ENCODE measurements at regions not wholly inside any gene's neighbourhood (a gene's known extent, or its start where the extent isn't known, plus 50 kb on each side); places are given as distances from the start of the nearest gene placed in this dataset.

DNA sequence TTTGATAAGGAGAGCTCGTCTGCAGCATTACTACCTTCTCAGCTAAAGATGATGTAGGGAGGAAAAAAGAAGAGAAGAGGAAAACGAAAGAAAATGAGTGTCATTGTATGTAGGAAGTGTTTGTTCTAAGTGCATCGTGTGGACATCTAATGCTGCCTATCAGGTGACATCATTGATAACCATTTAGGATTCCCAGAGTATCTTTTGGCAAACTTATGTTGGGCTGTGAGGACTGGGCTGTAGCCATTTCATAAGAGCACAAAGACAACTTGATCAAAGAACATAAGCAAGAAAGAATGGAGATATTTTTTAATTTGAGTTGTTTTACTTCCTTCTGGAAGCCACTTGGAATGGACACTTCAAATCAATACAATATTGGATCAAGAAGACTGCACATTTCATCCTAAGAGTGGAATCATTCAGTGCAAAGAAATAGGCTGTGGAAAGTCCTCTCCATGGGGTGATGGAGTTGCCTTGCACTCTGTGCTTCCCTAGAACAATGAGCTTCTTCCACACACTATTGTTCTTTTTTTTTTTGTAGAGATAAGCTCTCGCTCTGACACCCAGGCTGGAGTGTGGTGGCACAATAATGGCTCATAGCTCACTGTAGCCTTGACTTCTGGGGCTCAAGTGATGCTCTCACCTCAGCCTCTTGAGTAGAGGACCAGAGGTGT lies 52.4 kb upstream of the UBL3 start:
- no peak overlapping the region for H3K56ac ChIP-seq (replicated peaks; ENCODE audit: insufficient read length, low read depth, low read length)
- H4K8ac ChIP-seq (ENCODE audit: extremely low read depth, insufficient read depth, low read length) = no peak overlapping the region
- H3K4ac ChIP-seq (replicated peaks; ENCODE audit: insufficient read length, low read depth, low read length) = no peak overlapping the region
- H3K23me2 ChIP-seq (ENCODE audit: low read depth, low read length) = no peaks in the 10 kb centered on the region
- no peak overlapping the region for H4K5ac ChIP-seq (ENCODE audit: insufficient read length, low read depth, low read length)
- H3K14ac ChIP-seq (ENCODE audit: insufficient read length) = no peak overlapping the region
- H4K20me1 ChIP-seq (replicated peaks in 1 of 2; ENCODE audit: control insufficient read depth in 1 of 2, insufficient read depth in 2 of 2, low read length in 2 of 2) = no peaks in the 10 kb centered on the region
- H3K9me3 ChIP-seq (ENCODE audit: insufficient read depth in 2 of 2, low read depth in 1 of 2, low read length in 1 of 2) = no peaks in the 10 kb centered on the region
- H2BK5ac ChIP-seq (ENCODE audit: low read depth, low read length) = no peak overlapping the region
- FAIRE-seq (no peak), DNase-seq (ENCODE audit: low read depth in 1 of 2, low spot score in 2 of 2) (no peak)
- H2BK12ac ChIP-seq (ENCODE audit: low read depth, low read length) = no peak overlapping the region
- ChIA-PET CTCF (ENCODE audit: partially characterized antibody) (interaction anchor here (0.8 to 1.6 kb wide), 4 partner anchors 15 to 213 kb away, joined by 3 to 6 read pairs (median 3); no protein-coding TSS in a partner anchor), POLR2A (ENCODE audit: partially characterized antibody) (no interaction called here)
- no peak overlapping the region for H3K4me3 ChIP-seq (ENCODE audit: extremely low read depth in 1 of 4, insufficient read depth in 2 of 4, low read depth in 3 of 4, low read length in 4 of 4)
- H3K27me3 ChIP-seq (replicated peaks in 1 of 4; ENCODE audit: control insufficient read depth in 3 of 4, extremely low read depth in 1 of 4, insufficient read depth in 3 of 4, low read length in 3 of 4) = no peaks in the 10 kb centered on the region
- H3K36me3 ChIP-seq (ENCODE audit: control insufficient read depth in 2 of 4, insufficient read depth in 4 of 4, low read length in 3 of 4) = no peaks in the 10 kb centered on the region
- no peak overlapping the region for H4K91ac ChIP-seq (replicated peaks; ENCODE audit: insufficient read length, low read length)
- no peak overlapping the region for H3K4me2 ChIP-seq (ENCODE audit: insufficient read depth in 1 of 2, low read depth in 2 of 2, low read length in 2 of 2)
- no peak overlapping the region for H3K23ac ChIP-seq (ENCODE audit: insufficient read length)
- no peak overlapping the region for H3K27ac ChIP-seq (ENCODE audit: low read depth, low read length)
- no peak overlapping the region for H2BK15ac ChIP-seq (ENCODE audit: low read length)
- no peak overlapping the region for H2BK120ac ChIP-seq (replicated peaks; ENCODE audit: low read depth, low read length)
- no peak overlapping the region for H2AK5ac ChIP-seq (ENCODE audit: low read depth, low read length)
- H3K79me1 ChIP-seq (ENCODE audit: low read depth, low read length) = no peaks in the 10 kb centered on the region
- H2BK20ac ChIP-seq (ENCODE audit: low read length) = no peak overlapping the region
- WGBS, 2 experiments (ENCODE audit: extremely low coverage in 1 of 2, insufficient coverage in 1 of 2, insufficient read length in 1 of 2, insufficient replicate concordance in 2 of 2, low coverage in 1 of 2, low lambda C conversion rate in 2 of 2, missing lambda C conversion rate in 1 of 2) = 79% methylated on average over 4 of the region's 4 CpGs; no CpG with 5 or more reads in 1 of the 2 experiments
- peaks cover 0 to 4% (median 1%) of the 10 kb centered on the region in 4 experiments; a peak in 2 of 7 replicates for H3K4me1 ChIP-seq (replicated peaks in 1 of 4; ENCODE audit: control insufficient read depth in 3 of 4, insufficient read depth in 4 of 4, low read length in 3 of 4)
- H2AFZ ChIP-seq (ENCODE audit: low read length) = 0 out of 2 replicates have a peak overlapping the region, but pooled peaks have one; percentile 23
- no peaks in the 10 kb centered on the region for H3K79me2 ChIP-seq (ENCODE audit: control insufficient read depth in 1 of 2, insufficient read depth in 2 of 2, low read length in 2 of 2)
- H3K9ac ChIP-seq (replicated peaks in 1 of 4; ENCODE audit: extremely low read depth in 1 of 4, low read depth in 3 of 4, low read length in 3 of 4) = no peak overlapping the region
- H3K18ac ChIP-seq (ENCODE audit: extremely low read depth, low read length) = no peak overlapping the region
- no peak for TF ChIP-seq GTF2F1 (IDR thresholded peaks at IDR 0.05; ENCODE audit: borderline replicate concordance, low read depth, low read length)
- TF ChIP-seq NANOG (IDR thresholded peaks at IDR 0.05; ENCODE audit: insufficient read depth, low read depth, low read length, poor library complexity, severe bottlenecking) = no peak
- no peak for TF ChIP-seq SIN3A (conservative IDR thresholded peaks at IDR 0.05 in 1 of 2, IDR thresholded peaks at IDR 0.05 in 1 of 2; ENCODE audit: low read depth in 1 of 2, low read length in 2 of 2)
- TF ChIP-seq ASH2L (IDR thresholded peaks at IDR 0.05; ENCODE audit: low read length) = no peak
- no peak for TF ChIP-seq SIX5 (IDR thresholded peaks at IDR 0.05; ENCODE audit: low read depth, low read length)
- no peak for TF ChIP-seq HDAC2 (IDR thresholded peaks at IDR 0.05; ENCODE audit: borderline replicate concordance in 1 of 2, low read depth in 2 of 2, low read length in 2 of 2)
- TF ChIP-seq KDM4A (IDR thresholded peaks at IDR 0.05; ENCODE audit: low read depth, low read length, severe bottlenecking) = no peak
- TF ChIP-seq JUND (IDR thresholded peaks at IDR 0.05; ENCODE audit: low read length) = no peak
- TF ChIP-seq CREB1 (IDR thresholded peaks at IDR 0.05) = no peak
- TF ChIP-seq, protein P1, sequence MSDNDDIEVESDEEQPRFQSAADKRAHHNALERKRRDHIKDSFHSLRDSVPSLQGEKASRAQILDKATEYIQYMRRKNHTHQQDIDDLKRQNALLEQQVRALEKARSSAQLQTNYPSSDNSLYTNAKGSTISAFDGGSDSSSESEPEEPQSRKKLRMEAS (IDR thresholded peaks at IDR 0.05) = no peak
- no peak for TF ChIP-seq EGR1 (IDR thresholded peaks at IDR 0.05; ENCODE audit: borderline replicate concordance, low read depth, low read length)
- no peak for TF ChIP-seq RXRA (IDR thresholded peaks at IDR 0.05; ENCODE audit: insufficient read depth, low read depth, low read length)
- no peak for TF ChIP-seq GABPA (IDR thresholded peaks at IDR 0.05; ENCODE audit: borderline replicate concordance, insufficient read depth, low read length)
